ENCODE measurements at regions not wholly inside any gene's neighbourhood (a gene's known extent, or its start where the extent isn't known, plus 50 kb on each side); places are given as distances from the start of the nearest gene placed in this dataset.

DNA sequence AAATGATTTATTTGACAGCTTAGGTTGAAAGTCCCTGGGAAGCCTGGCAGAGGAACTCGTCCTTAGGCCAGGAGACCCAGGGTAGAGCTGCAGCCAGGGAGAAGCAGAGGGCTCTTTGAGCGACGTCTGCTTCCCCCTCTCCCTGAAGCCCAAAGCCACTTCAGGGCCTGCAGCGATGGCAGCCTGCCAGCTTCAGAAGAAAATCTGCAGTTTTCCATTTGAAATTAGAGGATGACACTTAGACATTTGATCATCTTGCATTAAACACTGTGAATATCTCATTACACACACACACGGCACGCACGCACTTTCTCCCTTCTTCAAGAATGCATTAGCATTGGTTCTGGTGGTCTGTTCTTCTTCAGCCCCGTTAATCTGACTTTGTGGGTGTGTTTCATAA is 96.5 kb downstream of the PLEKHG1 start:
- TF ChIP-seq POLR2A (IDR thresholded peaks at IDR 0.05), result no peak
- TF ChIP-seq, protein P1, sequence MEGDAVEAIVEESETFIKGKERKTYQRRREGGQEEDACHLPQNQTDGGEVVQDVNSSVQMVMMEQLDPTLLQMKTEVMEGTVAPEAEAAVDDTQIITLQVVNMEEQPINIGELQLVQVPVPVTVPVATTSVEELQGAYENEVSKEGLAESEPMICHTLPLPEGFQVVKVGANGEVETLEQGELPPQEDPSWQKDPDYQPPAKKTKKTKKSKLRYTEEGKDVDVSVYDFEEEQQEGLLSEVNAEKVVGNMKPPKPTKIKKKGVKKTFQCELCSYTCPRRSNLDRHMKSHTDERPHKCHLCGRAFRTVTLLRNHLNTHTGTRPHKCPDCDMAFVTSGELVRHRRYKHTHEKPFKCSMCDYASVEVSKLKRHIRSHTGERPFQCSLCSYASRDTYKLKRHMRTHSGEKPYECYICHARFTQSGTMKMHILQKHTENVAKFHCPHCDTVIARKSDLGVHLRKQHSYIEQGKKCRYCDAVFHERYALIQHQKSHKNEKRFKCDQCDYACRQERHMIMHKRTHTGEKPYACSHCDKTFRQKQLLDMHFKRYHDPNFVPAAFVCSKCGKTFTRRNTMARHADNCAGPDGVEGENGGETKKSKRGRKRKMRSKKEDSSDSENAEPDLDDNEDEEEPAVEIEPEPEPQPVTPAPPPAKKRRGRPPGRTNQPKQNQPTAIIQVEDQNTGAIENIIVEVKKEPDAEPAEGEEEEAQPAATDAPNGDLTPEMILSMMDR (IDR thresholded peaks at IDR 0.05), result no peak
